IPS DF 6.9 (cell line): ENCODE measurements at regions not wholly inside any gene's neighbourhood (a gene's known extent, or its start where the extent isn't known, plus 50 kb on each side); places are given as distances from the start of the nearest gene placed in this dataset.

Experiments used
- DNase-seq: peaks from one replicate; pipeline ENCODE4 v3.0.0-alpha.2; 2013; ENCODE audit warnings: low read depth, low spot score
- H3K27ac ChIP-seq: one replicate; pipeline ENCODE4 v1.5.1; 2013; ENCODE audit warnings: low read length, control low read depth
- H3K27me3 ChIP-seq: 2 replicates; pipeline ENCODE4 v1.6.1; 2013; ENCODE audit warnings: mild to moderate bottlenecking, low read length; ENCODE audit not compliant: control insufficient read depth, insufficient read depth
- H3K36me3 ChIP-seq: 2 replicates; pipeline ENCODE4 v1.6.1; 2013; ENCODE audit warnings: low read length; ENCODE audit not compliant: control insufficient read depth, insufficient read depth
- H3K4me1 ChIP-seq: 2 replicates; pipeline ENCODE4 v1.6.1; 2013; ENCODE audit warnings: low read length; ENCODE audit not compliant: control insufficient read depth, insufficient read depth
- H3K4me3 ChIP-seq: 2 replicates; pipeline ENCODE4 v1.5.1; 2013; ENCODE audit warnings: mild to moderate bottlenecking, low read length
- H3K9me3 ChIP-seq: 2 replicates; pipeline ENCODE4 v1.6.1; 2013; ENCODE audit warnings: low read length, inconsistent platforms; ENCODE audit not compliant: control insufficient read depth, insufficient read depth
- WGBS: extraction: QIAGEN DNeasy Blood & Tissue Kit; methylation state at CpG from one replicate; pipeline ENCODE4 v1.1.7; 2013; ENCODE audit warnings: mixed read lengths, missing lambda C conversion rate; ENCODE audit not compliant: insufficient read length, insufficient coverage; 5-methylcytosine and 5-hydroxymethylcytosine counted together

- Histone ChIP-seq H3K4me3 (no peak overlapping the region), H3K36me3 (no peaks in the 10 kb centered on the region), H3K27me3 (no peaks in the 10 kb centered on the region), H3K4me1 (no peaks in the 10 kb centered on the region), H3K27ac (no peak overlapping the region), H3K9me3 (no peaks in the 10 kb centered on the region)
- WGBS, result no CpG with 5 or more reads among the region's 1 CpG
- no peak for DNase-seq
These were observed 157.6 kb upstream of the TMTC2 start for GRCh38 chr12:82529101-82529500.

- Histone ChIP-seq H3K27ac (no peak overlapping the region), H3K4me1 (no peaks in the 10 kb centered on the region), H3K9me3 (no peaks in the 10 kb centered on the region), H3K27me3 (no peaks in the 10 kb centered on the region), H3K4me3 (no peak overlapping the region), H3K36me3 (no peaks in the 10 kb centered on the region)
- no CpG with 5 or more reads among the region's 3 CpGs for WGBS
- DNase-seq, result no peak
These were observed 156.8 kb upstream of the TMTC2 start for GRCh38 chr12:82529954-82530353.

GRCh38 chr12:82530394-82530793 is 156.3 kb upstream of the TMTC2 start:
- Histone ChIP-seq H3K9me3 (no peaks in the 10 kb centered on the region), H3K4me3 (no peak overlapping the region), H3K36me3 (no peaks in the 10 kb centered on the region), H3K27ac (no peak overlapping the region), H3K27me3 (no peaks in the 10 kb centered on the region), H3K4me1 (no peaks in the 10 kb centered on the region)
- no peak for DNase-seq
- no CpG with 5 or more reads among the region's 2 CpGs for WGBS

- Histone ChIP-seq H3K36me3 (no peaks in the 10 kb centered on the region), H3K27ac (no peak overlapping the region), H3K27me3 (no peaks in the 10 kb centered on the region), H3K4me1 (no peaks in the 10 kb centered on the region), H3K9me3 (no peaks in the 10 kb centered on the region), H3K4me3 (no peak overlapping the region)
- DNase-seq, result no peak
- WGBS, result no CpG with 5 or more reads among the region's 1 CpG
These were observed 153.4 kb upstream of the TMTC2 start for GRCh38 chr12:82533341-82533740.

- no CpG with 5 or more reads among the region's 2 CpGs for WGBS
These were observed 149.3 kb upstream of the TMTC2 start for GRCh38 chr12:82537436-82537835.

GRCh38 chr12:82554529-82554928 is 132.2 kb upstream of the TMTC2 start:
- no peak overlapping the region for H3K27ac ChIP-seq
- H3K9me3 ChIP-seq, result no peaks in the 10 kb centered on the region
- no peaks in the 10 kb centered on the region for H3K36me3 ChIP-seq
- H3K4me1 ChIP-seq, result no peaks in the 10 kb centered on the region
- WGBS, result no CpG with 5 or more reads among the region's 2 CpGs
- no peak overlapping the region for H3K4me3 ChIP-seq
- no peak for DNase-seq
- H3K27me3 ChIP-seq, result no peaks in the 10 kb centered on the region

More at GRCh38 chr12:82537436-82537835, 149.3 kb upstream of the TMTC2 start:
- Histone ChIP-seq H3K4me1 (no peaks in the 10 kb centered on the region), H3K4me3 (no peak overlapping the region), H3K27me3 (no peaks in the 10 kb centered on the region), H3K9me3 (no peaks in the 10 kb centered on the region), H3K36me3 (no peaks in the 10 kb centered on the region), H3K27ac (no peak overlapping the region)
- DNase-seq, result no peak

GRCh38 chr12:82555699-82556098 is 131.0 kb upstream of the TMTC2 start:
- Histone ChIP-seq H3K27me3 (no peaks in the 10 kb centered on the region), H3K27ac (no peak overlapping the region), H3K36me3 (no peaks in the 10 kb centered on the region), H3K9me3 (no peaks in the 10 kb centered on the region), H3K4me3 (no peak overlapping the region), H3K4me1 (no peaks in the 10 kb centered on the region)
- no peak for DNase-seq
- no CpG with 5 or more reads among the region's 1 CpG for WGBS

DNA sequence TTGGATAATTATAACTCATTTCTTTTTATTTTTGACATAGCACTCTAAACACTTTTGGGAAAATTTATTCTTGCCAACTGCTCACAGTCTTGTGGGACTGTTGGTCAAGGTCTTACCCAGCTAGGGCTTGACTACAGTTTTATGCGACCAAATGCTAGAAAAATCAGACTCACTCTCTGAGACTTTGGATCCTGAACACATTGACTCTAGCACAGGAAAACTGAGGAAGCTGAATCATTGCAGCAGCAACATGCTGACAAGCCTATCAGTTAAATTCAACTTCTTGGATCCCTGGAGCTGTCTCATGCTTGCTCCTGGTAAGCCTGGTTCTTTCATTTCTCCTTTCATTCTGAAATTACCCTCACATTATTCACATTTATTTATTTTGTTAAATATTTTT is 120.7 kb upstream of the TMTC2 start:
- no CpG with 5 or more reads among the region's 1 CpG for WGBS
- Histone ChIP-seq H3K4me1 (no peaks in the 10 kb centered on the region), H3K27me3 (no peaks in the 10 kb centered on the region), H3K9me3 (no peaks in the 10 kb centered on the region), H3K27ac (no peak overlapping the region), H3K4me3 (no peak overlapping the region), H3K36me3 (no peaks in the 10 kb centered on the region)
- DNase-seq, result no peak

DNA sequence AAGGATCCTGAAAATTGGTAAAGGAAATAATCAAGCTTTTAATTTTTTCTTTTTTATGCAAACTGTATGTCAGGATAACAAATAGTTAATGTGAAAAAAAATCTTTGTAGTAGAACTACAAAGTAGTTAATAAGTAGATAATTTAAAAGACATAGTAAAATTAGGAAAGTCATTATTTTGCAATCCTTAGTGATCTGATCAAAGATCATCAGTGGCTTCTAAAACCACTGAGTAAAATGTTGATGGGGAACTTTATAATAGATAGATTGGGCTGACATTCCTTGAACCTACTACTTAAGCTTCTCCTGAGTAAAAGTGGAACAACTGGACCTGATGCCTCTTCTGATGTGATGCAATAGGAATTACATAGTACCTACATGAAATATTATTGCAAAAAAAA is 119.0 kb upstream of the TMTC2 start:
- Histone ChIP-seq H3K27ac (no peak overlapping the region), H3K4me3 (no peak overlapping the region), H3K27me3 (no peaks in the 10 kb centered on the region), H3K4me1 (no peaks in the 10 kb centered on the region), H3K36me3 (no peaks in the 10 kb centered on the region), H3K9me3 (no peaks in the 10 kb centered on the region)
- no peak for DNase-seq

DNA sequence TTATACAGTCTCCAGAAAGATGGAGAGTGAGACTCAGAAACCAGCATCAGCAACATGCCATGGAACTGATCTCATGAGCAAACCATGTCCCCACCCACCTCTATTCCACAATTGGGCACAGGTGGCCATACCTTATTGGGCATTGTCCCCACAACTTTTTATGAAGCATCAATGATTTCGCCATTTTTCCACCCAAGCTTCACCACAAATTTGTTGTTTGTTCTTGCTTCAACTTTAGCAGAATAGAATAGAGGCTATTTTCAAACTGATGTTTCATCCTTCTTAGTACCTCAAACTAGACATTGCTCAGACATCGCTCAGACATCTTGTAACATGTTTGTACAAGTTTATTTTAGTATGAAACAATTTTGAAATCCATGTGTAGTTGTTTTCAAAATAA is 112.5 kb upstream of the TMTC2 start:
- Histone ChIP-seq H3K27ac (no peak overlapping the region), H3K36me3 (no peaks in the 10 kb centered on the region), H3K9me3 (no peaks in the 10 kb centered on the region), H3K27me3 (no peaks in the 10 kb centered on the region), H3K4me1 (no peaks in the 10 kb centered on the region), H3K4me3 (no peak overlapping the region)
- no CpG with 5 or more reads among the region's 2 CpGs for WGBS
- no peak for DNase-seq

- WGBS, result no CpG with 5 or more reads among the region's 2 CpGs
- no peaks in the 10 kb centered on the region for H3K36me3 ChIP-seq
- no peaks in the 10 kb centered on the region for H3K27me3 ChIP-seq
- H3K4me3 ChIP-seq, result no peak overlapping the region
- H3K4me1 ChIP-seq, result no peaks in the 10 kb centered on the region
- DNase-seq, result no peak
- H3K27ac ChIP-seq, result no peak overlapping the region
- H3K9me3 ChIP-seq, result no peaks in the 10 kb centered on the region
These were observed 108.0 kb upstream of the TMTC2 start for GRCh38 chr12:82578725-82579124.
